K562 (cell line): ENCODE measurements at regions not wholly inside any gene's neighbourhood (a gene's known extent, or its start where the extent isn't known, plus 50 kb on each side); places are given as distances from the start of the nearest gene placed in this dataset.
A peak's percentile ranks its signal among the peaks of the same experiment; 100 is the strongest.

Experiments
- ATAC-seq: fragments of 200-7000 bp; cut with Tn5 transposase; 3 replicates; pipeline ENCODE4 v1.9.1; 2020; ENCODE audit warnings: moderate library complexity
- BruUV-seq: library from RNA; stranded (reverse); fragments of 400-500 nt; replicated peaks from 2 replicates; lab custom pipeline; 2021; lab: Mats Ljungman, UMichigan
- CTCF ChIA-PET: fragments of 300-600 bp; formaldehyde crosslinking; extraction: SDS; loops from one replicate; lab custom pipeline; 2021; ENCODE audit warnings: low intra/inter-chr PET ratio; lab: Yijun Ruan, JAX
- POLR2A ChIA-PET: fragments of 300-600, 350-650 bp; sonication (Branson Sonifier 250); formaldehyde crosslinking; extraction: SDS; loops from one replicate; lab custom pipeline; 2021; ENCODE audit warnings: antibody characterized with exemption, inconsistent platforms; lab: Yijun Ruan, JAX
- DNase-seq, 4 experiments: peaks; one replicate each; pipeline versions ENCODE4 v3.0.0 to v3.0.0-alpha.2; 2011 to 2018; ENCODE audit warnings: low spot score in 3 of 4, mixed read lengths in 3 of 4; ENCODE audit errors: extremely low read depth in 1 of 4
- FAIRE-seq: peaks from 2 replicates; lab custom pipeline; 2011; peaks lifted over from hg19 to GRCh38; lab: Jason Lieb, UNC
- H2AFZ ChIP-seq: 2 replicates; pipeline ENCODE4 v1.6.0; 2011; ENCODE audit warnings: low read depth, low read length, control low read depth, inconsistent platforms
- H3K27ac ChIP-seq: fragments of 200-600 bp; 3 replicates; pipeline ENCODE4 v1.8.0; 2011; ENCODE audit warnings: low read depth, mild to moderate bottlenecking, control low read depth, inconsistent platforms, low read length, moderate library complexity, mixed read lengths; ENCODE audit errors: extremely low read depth
- H3K27me3 ChIP-seq, 2 experiments: fragments of 300-600 bp in 1 of 2; 2 replicates in 1 of 2; 3 replicates in 1 of 2; pipeline versions ENCODE4 v1.6.0 to v1.8.0; 2011; ENCODE audit warnings: inconsistent platforms in 2 of 2, low read length in 2 of 2, mild to moderate bottlenecking in 1 of 2, mixed read lengths in 1 of 2, moderate library complexity in 1 of 2; ENCODE audit not compliant: control insufficient read depth in 2 of 2, insufficient read depth in 2 of 2
- H3K36me3 ChIP-seq: fragments of 300-600 bp; 3 replicates; pipeline ENCODE4 v1.8.0; 2011; ENCODE audit warnings: mild to moderate bottlenecking, low read length, inconsistent platforms; ENCODE audit not compliant: control insufficient read depth, insufficient read depth
- H3K4me1 ChIP-seq, 2 experiments: fragments of 200-600 bp in 1 of 2; replicated peaks in 1 of 2; 2 replicates in 1 of 2; 3 replicates in 1 of 2; pipeline versions ENCODE4 v1.5.1 to v1.8.0; 2011; ENCODE audit warnings: inconsistent platforms in 2 of 2, low read length in 2 of 2, mild to moderate bottlenecking in 1 of 2, mixed read lengths in 1 of 2, moderate library complexity in 1 of 2; ENCODE audit not compliant: control insufficient read depth in 2 of 2, insufficient read depth in 2 of 2
- H3K4me2 ChIP-seq: 2 replicates; pipeline ENCODE4 v1.6.1; 2011; ENCODE audit warnings: low read length, control low read depth, inconsistent platforms, mixed read lengths; ENCODE audit not compliant: insufficient read depth
- H3K4me3 ChIP-seq: fragments of 200-600 bp; sonication (generic), shearing (Covaris generic); 2 replicates; pipeline ENCODE4 v1.5.1; 2016; ENCODE audit warnings: control low read depth, inconsistent platforms
- H3K79me2 ChIP-seq: fragments of 200-600 bp; 3 replicates; pipeline ENCODE4 v1.8.0; 2011; ENCODE audit warnings: low read length, inconsistent platforms; ENCODE audit not compliant: control insufficient read depth, insufficient read depth
- H3K9ac ChIP-seq, 2 experiments: 2 replicates each; pipeline versions ENCODE4 v1.6.0 to v1.6.1; 2011; ENCODE audit warnings: low read depth in 2 of 2, low read length in 2 of 2, control low read depth in 1 of 2, inconsistent platforms in 1 of 2, mild to moderate bottlenecking in 1 of 2, mixed read lengths in 1 of 2; ENCODE audit not compliant: insufficient read depth in 1 of 2
- H3K9me1 ChIP-seq: one replicate; pipeline ENCODE4 v1.6.0; 2011; ENCODE audit warnings: inconsistent platforms, mild to moderate bottlenecking, low read length, moderate library complexity; ENCODE audit not compliant: control insufficient read depth, insufficient read depth
- H3K9me3 ChIP-seq: replicated peaks from 2 replicates; pipeline ENCODE4 v1.5.1; 2011; ENCODE audit warnings: low read depth, low read length, inconsistent platforms; ENCODE audit not compliant: control insufficient read depth, insufficient read depth
- H4K20me1 ChIP-seq: replicated peaks from 2 replicates; pipeline ENCODE4 v1.6.1; 2011; ENCODE audit warnings: low read length, inconsistent platforms, mixed read lengths; ENCODE audit not compliant: control insufficient read depth, insufficient read depth
- CREB3 ChIP-seq: fragments of 450-650 bp; conservative IDR thresholded peaks from 2 replicates; pipeline ENCODE4 v1.6.1; 2016; ENCODE audit warnings: missing genetic modification characterization, low read depth, mild to moderate bottlenecking, missing compliant biosample characterization, moderate library complexity
- NRF1 ChIP-seq, 2 experiments: fragments of 450-650 bp; IDR thresholded peaks in 1 of 2; conservative IDR thresholded peaks in 1 of 2; 2 replicates each; pipeline ENCODE4 v1.6.1; 2014; ENCODE audit warnings: mild to moderate bottlenecking in 2 of 2
- PRDM10 ChIP-seq: fragments of 450-650 bp; IDR thresholded peaks from 2 replicates; pipeline ENCODE4 v1.6.1; 2018; ENCODE audit not compliant: partially characterized antibody
- ZBTB5 ChIP-seq: fragments of 450-650 bp; IDR thresholded peaks from 2 replicates; pipeline ENCODE4 v1.6.1; 2017; ENCODE audit warnings: antibody characterized with exemption
- ZFP1 ChIP-seq: fragments of 450-650 bp; formaldehyde crosslinking; IDR thresholded peaks from 2 replicates; pipeline ENCODE4 v1.4.0; 2020; ENCODE audit warnings: mild to moderate bottlenecking, mixed read lengths
- ZNF280B ChIP-seq: fragments of 250-450 bp; sonication (Bioruptor Pico); IDR thresholded peaks from 2 replicates; pipeline ENCODE4 v1.5.1; 2021; ENCODE audit warnings: mild to moderate bottlenecking
- WGBS: fragments of 100-300 bp; shearing (Covaris generic); methylation state at CpG from one replicate; pipeline ENCODE4 v1.1.6; 2016; ENCODE audit warnings: low coverage, mixed read lengths; ENCODE audit not compliant: insufficient coverage; ENCODE audit errors: missing lambda C conversion rate; 5-methylcytosine and 5-hydroxymethylcytosine counted together
- in situ Hi-C: fragments of 300-500 bp; cut with MboI; formaldehyde crosslinking; loops from 4 replicates; pipeline ENCODE4 v1.15.0; 2018; ENCODE audit warnings: inconsistent platforms, mixed read lengths
- intact Hi-C: fragments of 100-400 bp; cut with micrococcal nuclease; formaldehyde crosslinking; loops from 2 replicates; pipeline ENCODE4 v1.14.2; 2022

- Histone ChIP-seq H3K27me3 (no peaks in the 10 kb centered on the region), H3K79me2 (peaks cover 29% of the 10 kb centered on the region), H3K9me3 (no peaks in the 10 kb centered on the region), H3K36me3 (no peaks in the 10 kb centered on the region), H3K4me3 (peak overlapping the region; percentile 66), H3K4me2 (peak overlapping the region; percentile 80), H3K9me1 (no peaks in the 10 kb centered on the region), H3K9ac (peak overlapping the region; percentile 68 to 94), H3K27ac (peak overlapping the region; percentile 65), H2AFZ (peak overlapping the region; percentile 52), H3K4me1 (peaks cover 13 to 21% of the 10 kb centered on the region in 2 experiments; a peak in 4 of 5 replicates), H4K20me1 (peaks cover 7% of the 10 kb centered on the region; the same call in 1 of the 2 replicates)
- POLR2A ChIA-PET, result interaction anchor here (0.6 to 1.2 kb wide), 5 partner anchors 10 to 265 kb away, joined by 3 to 6 read pairs (median 3); no protein-coding TSS in a partner anchor
- TF ChIP-seq ZFP1 (CRISPR knock-in tag), result no peak
- no peak for TF ChIP-seq ZNF280B (CRISPR knock-in tag)
- TF ChIP-seq NRF1 (conservative IDR thresholded peaks at IDR 0.05 in 1 of 2, IDR thresholded peaks at IDR 0.05 in 1 of 2), result peak in 1 of 2 experiments; percentile 33; a peak in 1 of 4 replicates
- TF ChIP-seq PRDM10, result peak; percentile 24
- no peak for TF ChIP-seq ZBTB5
- TF ChIP-seq CREB3 (tag), result no peak
- peak; percentile 8 to 36 (median 10) for DNase-seq
- intact Hi-C loops, result loop anchor here (5.0 kb wide), 1 partner anchor 71 kb away; no protein-coding TSS in a partner anchor
- CTCF ChIA-PET, result no interaction called here
- in situ Hi-C loops, result no loop called here
- 4% methylated on average over 10 of the region's 24 CpGs for WGBS
- peak; percentile 15 for ATAC-seq
- no TSS peak for BruUV-seq
- no peak for FAIRE-seq
Observed at GRCh38 chr9:36486329-36486932, 86.3 kb upstream of the MELK start.
